IMR-90 (cell line): ENCODE measurements at regions not wholly inside any gene's neighbourhood (a gene's known extent, or its start where the extent isn't known, plus 50 kb on each side); places are given as distances from the start of the nearest gene placed in this dataset.

Experiments
- ATAC-seq: fragments of 200-7000 bp; cut with Tn5 transposase; 2 replicates; pipeline ENCODE4 v1.9.1; 2020; ENCODE audit warnings: low read depth, mild to moderate bottlenecking, moderate library complexity
- BruUV-seq: library from RNA; stranded (reverse); fragments of 400-500 nt; replicated peaks from 2 replicates; lab custom pipeline; 2021; lab: Mats Ljungman, UMichigan
- CTCF ChIA-PET: fragments of 300-600 bp; formaldehyde crosslinking; extraction: SDS; loops from one replicate; lab custom pipeline; 2021; ENCODE audit warnings: antibody characterized with exemption; lab: Yijun Ruan, JAX
- POLR2A ChIA-PET: fragments of 300-600 bp; sonication (Branson Sonifier 250); formaldehyde crosslinking; loops from one replicate; lab custom pipeline; 2022; ENCODE audit warnings: antibody characterized with exemption; ENCODE audit not compliant: unreplicated experiment; lab: Charles Lee
- DNase-seq: peaks from one replicate; pipeline ENCODE4 v3.0.0; 2013
- H2AFZ ChIP-seq: replicated peaks from 2 replicates; pipeline ENCODE3; 2013; ENCODE audit warnings: low read length, mild to moderate bottlenecking; ENCODE audit not compliant: poor library complexity
- H2AK5ac ChIP-seq: 2 replicates; pipeline ENCODE4 v1.6.1; 2013; ENCODE audit warnings: low read depth, low read length, inconsistent platforms
- H2AK9ac ChIP-seq: replicated peaks from 2 replicates; pipeline ENCODE3; 2013; ENCODE audit warnings: mild to moderate bottlenecking, low read depth, low read length, moderate library complexity; ENCODE audit not compliant: poor library complexity
- H2BK120ac ChIP-seq: 2 replicates; pipeline ENCODE4 v1.6.1; 2013; ENCODE audit warnings: low read depth, low read length, inconsistent platforms
- H2BK15ac ChIP-seq: 3 replicates; pipeline ENCODE4 v1.6.1; 2013; ENCODE audit warnings: low read depth, low read length, inconsistent platforms
- H2BK20ac ChIP-seq: 2 replicates; pipeline ENCODE4 v1.6.1; 2013; ENCODE audit warnings: low read depth, mild to moderate bottlenecking, inconsistent platforms, low read length, moderate library complexity
- H2BK5ac ChIP-seq: 2 replicates; pipeline ENCODE4 v1.6.1; 2013; ENCODE audit warnings: mild to moderate bottlenecking, low read depth, low read length, inconsistent platforms; ENCODE audit not compliant: poor library complexity, severe bottlenecking
- H3K14ac ChIP-seq: replicated peaks from 2 replicates; pipeline ENCODE4 v1.6.1; 2013; ENCODE audit warnings: low read depth, low read length, inconsistent platforms
- H3K18ac ChIP-seq: 2 replicates; pipeline ENCODE4 v1.6.1; 2013; ENCODE audit warnings: low read depth, low read length, control low read depth
- H3K23ac ChIP-seq: 2 replicates; pipeline ENCODE4 v1.6.1; 2013; ENCODE audit warnings: low read depth, low read length, inconsistent platforms
- H3K27ac ChIP-seq: 2 replicates; pipeline ENCODE4 v1.5.1; 2013; ENCODE audit warnings: mild to moderate bottlenecking, control low read depth, low read length; ENCODE audit not compliant: insufficient read depth
- H3K27me3 ChIP-seq: 2 replicates; pipeline ENCODE4 v1.6.1; 2013; ENCODE audit warnings: low read length; ENCODE audit not compliant: control insufficient read depth, insufficient read depth
- H3K36me3 ChIP-seq: 2 replicates; pipeline ENCODE4 v1.6.1; 2013; ENCODE audit warnings: low read length, mixed read lengths; ENCODE audit not compliant: control insufficient read depth, insufficient read depth
- H3K4ac ChIP-seq: 2 replicates; pipeline ENCODE4 v1.6.1; 2013; ENCODE audit warnings: low read depth, low read length, inconsistent platforms
- H3K4me1 ChIP-seq: 2 replicates; pipeline ENCODE4 v1.6.1; 2013; ENCODE audit warnings: low read length, mixed read lengths; ENCODE audit not compliant: control insufficient read depth, insufficient read depth
- H3K4me2 ChIP-seq: 2 replicates; pipeline ENCODE4 v1.6.1; 2013; ENCODE audit warnings: low read depth, mild to moderate bottlenecking, control low read depth, low read length, moderate library complexity
- H3K4me3 ChIP-seq: 2 replicates; pipeline ENCODE4 v1.5.1; 2013; ENCODE audit warnings: low read depth, mild to moderate bottlenecking, control low read depth, low read length, moderate library complexity; ENCODE audit not compliant: insufficient read depth
- H3K56ac ChIP-seq: 2 replicates; pipeline ENCODE4 v1.6.1; 2013; ENCODE audit warnings: low read length, inconsistent platforms; ENCODE audit not compliant: insufficient read depth; ENCODE audit errors: extremely low read depth
- H3K79me1 ChIP-seq, 2 experiments: 2 replicates each; pipeline ENCODE4 v1.6.1; 2013; ENCODE audit warnings: low read length in 2 of 2, inconsistent platforms in 1 of 2, low read depth in 1 of 2
- H3K9ac ChIP-seq: 2 replicates; pipeline ENCODE4 v1.6.1; 2013; ENCODE audit warnings: low read depth, low read length, control low read depth
- H3K9me1 ChIP-seq: 2 replicates; pipeline ENCODE4 v1.6.1; 2013; ENCODE audit warnings: low read length, inconsistent platforms; ENCODE audit not compliant: insufficient read depth
- H3K9me3 ChIP-seq: 2 replicates; pipeline ENCODE4 v1.6.1; 2013; ENCODE audit warnings: low read length; ENCODE audit not compliant: control insufficient read depth, insufficient read depth
- H4K20me1 ChIP-seq: 2 replicates; pipeline ENCODE4 v1.6.1; 2013; ENCODE audit warnings: low read length, inconsistent platforms; ENCODE audit not compliant: insufficient read depth
- H4K5ac ChIP-seq: 2 replicates; pipeline ENCODE4 v1.6.1; 2013; ENCODE audit warnings: mild to moderate bottlenecking, low read depth, low read length, control low read depth
- H4K8ac ChIP-seq, 2 experiments: 2 replicates each; pipeline ENCODE4 v1.6.1; 2013; ENCODE audit warnings: low read depth in 2 of 2, low read length in 2 of 2, control low read depth in 1 of 2, inconsistent platforms in 1 of 2
- H4K91ac ChIP-seq: 2 replicates; pipeline ENCODE4 v1.6.1; 2013; ENCODE audit warnings: low read depth, low read length, inconsistent platforms; ENCODE audit not compliant: insufficient read depth
- CEBPB ChIP-seq: IDR thresholded peaks from 2 replicates; pipeline ENCODE4 v1.6.1; 2012; ENCODE audit warnings: low read depth, low read length, improper control_type of control experiment
- CTCF ChIP-seq: conservative IDR thresholded peaks from 2 replicates; pipeline ENCODE4 v1.5.1; 2012; ENCODE audit warnings: mild to moderate bottlenecking, low read depth, low read length, improper control_type of control experiment
- MAZ ChIP-seq: IDR thresholded peaks from 2 replicates; pipeline ENCODE4 v1.6.1; 2012; ENCODE audit warnings: low read depth, mild to moderate bottlenecking, low read length, improper control_type of control experiment, moderate library complexity, borderline replicate concordance
- RCOR1 ChIP-seq: IDR thresholded peaks from 2 replicates; pipeline ENCODE4 v1.6.1; 2012; ENCODE audit warnings: mild to moderate bottlenecking, low read length, improper control_type of control experiment; ENCODE audit not compliant: insufficient replicate concordance
- RFX5 ChIP-seq: IDR thresholded peaks from 2 replicates; pipeline ENCODE4 v1.8.0; 2012; ENCODE audit warnings: low read depth, mild to moderate bottlenecking, low read length, moderate library complexity
- SMC3 ChIP-seq: fragments of 150-350 bp; IDR thresholded peaks from 2 replicates; pipeline ENCODE4 v1.6.1; 2016; ENCODE audit warnings: low read depth, mild to moderate bottlenecking, antibody characterized with exemption, low read length, moderate library complexity
- dilution Hi-C: fragments of 300-500 bp; cut with HindIII; formaldehyde crosslinking; loops from one replicate; pipeline ENCODE4 v1.14.3; 2018; ENCODE audit warnings: low sequenced_read_pairs; ENCODE audit not compliant: unreplicated experiment
- in situ Hi-C: fragments of 300-500 bp; cut with MboI; formaldehyde crosslinking; loops from 3 replicates; pipeline ENCODE4 v1.14.3; 2019; ENCODE audit warnings: low sequenced_read_pairs, inconsistent platforms, mixed read lengths
- intact Hi-C: fragments of 100-400 bp; cut with micrococcal nuclease; formaldehyde crosslinking; loops from 2 replicates; pipeline ENCODE4 v1.10.0; 2022

GRCh38 chr14:49489341-49489740 is 96.8 kb downstream of the RPS29 start:
- H3K9me3 ChIP-seq: no peaks in the 10 kb centered on the region
- H3K27ac ChIP-seq: no peak overlapping the region
- H3K9me1 ChIP-seq: no peaks in the 10 kb centered on the region
- ChIA-PET POLR2A (no interaction called here), CTCF (no interaction called here)
- no peak overlapping the region for H2BK15ac ChIP-seq
- H2AK9ac ChIP-seq: no peak overlapping the region
- dilution Hi-C loops (no loop called here), in situ Hi-C loops (no loop called here), intact Hi-C loops (no loop called here)
- no peak overlapping the region for H4K5ac ChIP-seq
- no peaks in the 10 kb centered on the region for H3K4me1 ChIP-seq
- H3K23ac ChIP-seq: no peak overlapping the region
- no peaks in the 10 kb centered on the region for H3K79me1 ChIP-seq
- H2BK120ac ChIP-seq: no peak overlapping the region
- no peaks in the 10 kb centered on the region for H4K20me1 ChIP-seq
- H3K36me3 ChIP-seq: no peaks in the 10 kb centered on the region
- H4K8ac ChIP-seq: no peak overlapping the region
- no peak overlapping the region for H3K4ac ChIP-seq
- no peaks in the 10 kb centered on the region; the same call in 1 of the 2 replicates for H3K27me3 ChIP-seq
- DNase-seq (no peak), ATAC-seq (no peak)
- no peak overlapping the region for H4K91ac ChIP-seq
- TF ChIP-seq RCOR1: no peak
- TF ChIP-seq SMC3: no peak
- no peak for TF ChIP-seq CTCF
- no peak for TF ChIP-seq MAZ
- no peak for TF ChIP-seq RFX5
- TF ChIP-seq CEBPB: no peak
- H3K14ac ChIP-seq: no peak overlapping the region
- H2BK5ac ChIP-seq: no peak overlapping the region
- H2AFZ ChIP-seq: no peak overlapping the region
- H3K4me3 ChIP-seq: no peak overlapping the region
- H3K9ac ChIP-seq: no peak overlapping the region
- H3K56ac ChIP-seq: no peak overlapping the region
- no peak overlapping the region for H2BK20ac ChIP-seq
- H3K18ac ChIP-seq: no peak overlapping the region
- H2AK5ac ChIP-seq: no peak overlapping the region
- no peak overlapping the region for H3K4me2 ChIP-seq
- no TSS peak for BruUV-seq
